ENCODE measurements at regions not wholly inside any gene's neighbourhood (a gene's known extent, or its start where the extent isn't known, plus 50 kb on each side); places are given as distances from the start of the nearest gene placed in this dataset.

DNA sequence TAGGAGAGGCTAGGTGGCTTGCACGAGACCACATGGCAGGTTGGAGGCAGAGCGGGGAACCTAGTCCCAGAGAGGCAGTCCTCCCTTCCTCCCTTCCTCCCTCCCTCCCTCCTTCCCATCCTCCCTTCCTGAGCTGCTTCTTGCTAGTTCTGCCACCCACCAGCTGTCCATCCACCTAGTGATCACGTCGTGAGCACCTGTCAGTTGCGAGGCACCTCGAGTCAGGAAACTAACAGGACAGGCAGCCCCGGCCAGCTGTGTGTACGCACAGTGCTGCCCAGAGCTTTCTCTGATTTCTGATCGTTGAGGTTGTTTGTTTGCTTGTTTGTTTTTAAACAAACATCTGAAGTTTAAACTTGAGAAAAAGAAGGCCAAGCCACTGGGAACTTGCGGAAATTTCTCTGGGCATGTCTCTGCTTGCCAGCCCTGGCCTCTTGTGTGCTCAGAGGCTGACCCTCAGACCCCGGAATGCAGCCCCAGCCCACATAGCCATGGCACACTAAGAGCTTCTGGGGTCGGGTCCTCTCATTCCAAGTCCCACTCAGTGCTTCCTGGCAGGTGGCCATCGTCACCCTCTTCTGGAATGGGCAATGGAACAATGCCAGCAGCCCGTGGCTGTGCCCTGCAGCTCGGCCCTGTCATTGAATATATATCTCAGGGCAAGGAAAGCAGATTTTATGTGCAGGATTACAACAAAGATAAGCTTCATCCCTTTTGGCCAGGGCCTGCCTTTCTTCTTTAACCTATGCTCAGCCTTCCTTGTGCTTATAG lies 174.0 kb downstream of the KATNIP start:
- TF ChIP-seq, protein P1, sequence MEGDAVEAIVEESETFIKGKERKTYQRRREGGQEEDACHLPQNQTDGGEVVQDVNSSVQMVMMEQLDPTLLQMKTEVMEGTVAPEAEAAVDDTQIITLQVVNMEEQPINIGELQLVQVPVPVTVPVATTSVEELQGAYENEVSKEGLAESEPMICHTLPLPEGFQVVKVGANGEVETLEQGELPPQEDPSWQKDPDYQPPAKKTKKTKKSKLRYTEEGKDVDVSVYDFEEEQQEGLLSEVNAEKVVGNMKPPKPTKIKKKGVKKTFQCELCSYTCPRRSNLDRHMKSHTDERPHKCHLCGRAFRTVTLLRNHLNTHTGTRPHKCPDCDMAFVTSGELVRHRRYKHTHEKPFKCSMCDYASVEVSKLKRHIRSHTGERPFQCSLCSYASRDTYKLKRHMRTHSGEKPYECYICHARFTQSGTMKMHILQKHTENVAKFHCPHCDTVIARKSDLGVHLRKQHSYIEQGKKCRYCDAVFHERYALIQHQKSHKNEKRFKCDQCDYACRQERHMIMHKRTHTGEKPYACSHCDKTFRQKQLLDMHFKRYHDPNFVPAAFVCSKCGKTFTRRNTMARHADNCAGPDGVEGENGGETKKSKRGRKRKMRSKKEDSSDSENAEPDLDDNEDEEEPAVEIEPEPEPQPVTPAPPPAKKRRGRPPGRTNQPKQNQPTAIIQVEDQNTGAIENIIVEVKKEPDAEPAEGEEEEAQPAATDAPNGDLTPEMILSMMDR (IDR thresholded peaks at IDR 0.05; ENCODE audit: control insufficient read depth, insufficient read depth, low read depth, low read length, missing control alignments): no peak
- DNase-seq (ENCODE audit: low read depth): no peak
- no peak overlapping the region for H3K4me3 ChIP-seq (ENCODE audit: control insufficient read depth, low read depth, low read length)

DNA sequence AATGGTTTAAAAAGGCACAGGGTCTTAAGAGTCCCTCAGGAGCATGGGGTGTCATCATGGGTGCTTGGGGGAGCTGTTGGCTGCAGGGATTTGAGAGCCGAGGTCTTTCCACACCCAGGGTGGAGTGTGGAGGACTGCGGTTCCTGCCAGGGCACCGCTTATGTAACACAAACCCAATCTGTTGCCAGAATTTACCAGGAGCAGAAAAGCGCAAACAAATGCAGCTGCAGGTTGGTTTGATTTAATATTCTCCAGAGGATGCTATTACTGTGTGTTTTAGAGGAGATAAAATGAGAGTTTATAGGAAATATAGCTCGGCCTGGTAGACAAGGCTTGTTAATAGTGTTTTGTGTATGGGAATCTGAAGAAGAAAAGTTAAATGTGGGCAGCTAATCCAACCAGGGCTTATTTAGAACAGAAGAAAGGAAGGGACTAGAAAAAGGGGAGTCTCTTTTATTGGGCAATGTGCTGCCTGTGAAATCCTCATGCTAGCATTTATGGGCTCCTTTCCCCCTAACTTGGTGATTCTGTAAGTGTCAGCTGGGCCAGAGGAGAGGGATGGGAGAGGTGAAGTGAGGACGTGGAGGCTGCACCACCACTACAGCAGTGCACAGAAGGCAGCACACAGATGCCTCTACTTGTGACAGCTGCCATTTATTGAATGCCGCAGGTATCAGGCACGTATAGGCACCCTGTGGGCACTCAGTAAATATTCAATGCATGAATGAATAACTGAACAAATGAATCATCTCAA lies 174.7 kb downstream of the KATNIP start:
- TF ChIP-seq, protein P1 (IDR thresholded peaks at IDR 0.05; ENCODE audit: control insufficient read depth, insufficient read depth, low read depth, low read length, missing control alignments): no peak
- DNase-seq (ENCODE audit: low read depth): no peak
- no peak overlapping the region for H3K4me3 ChIP-seq (ENCODE audit: control insufficient read depth, low read depth, low read length)

DNA sequence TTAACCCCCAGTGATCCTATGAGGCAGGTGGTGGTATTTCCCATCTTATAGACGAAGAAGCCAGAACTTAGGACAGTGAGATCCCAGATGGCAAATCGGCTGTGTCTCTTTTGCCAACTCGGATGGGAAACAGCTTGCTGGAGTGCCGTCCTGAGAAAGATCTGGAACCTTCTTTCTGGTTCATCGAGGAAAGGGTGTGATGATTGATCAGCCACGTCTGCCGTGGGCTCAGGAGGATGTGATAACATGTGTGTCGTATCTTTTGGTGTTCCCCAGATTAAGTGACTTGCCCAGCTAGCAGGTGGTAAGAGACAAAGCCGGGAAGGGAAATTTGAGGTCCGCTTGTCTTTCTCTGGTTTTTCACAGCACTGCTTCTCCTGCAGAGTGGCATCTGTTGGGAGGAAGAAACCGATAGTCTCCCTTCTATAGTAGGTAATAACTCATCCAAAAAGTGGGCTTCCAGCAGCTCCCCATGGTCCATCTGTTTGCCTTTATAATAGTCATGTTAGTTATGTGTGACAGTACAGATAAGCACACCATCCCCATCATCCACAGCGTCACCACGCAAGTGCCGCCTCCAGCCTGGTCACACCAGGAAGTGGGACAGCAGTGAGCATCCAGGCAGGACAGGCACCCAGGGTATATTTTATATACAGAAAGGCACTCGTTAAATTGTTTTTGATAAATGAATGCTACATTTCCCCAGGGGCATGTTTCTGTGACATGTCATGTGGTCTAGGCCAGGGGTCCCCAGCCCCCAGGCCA lies 175.5 kb downstream of the KATNIP start:
- TF ChIP-seq, protein P1 (IDR thresholded peaks at IDR 0.05; ENCODE audit: control insufficient read depth, insufficient read depth, low read depth, low read length, missing control alignments): no peak
- H3K4me3 ChIP-seq (ENCODE audit: control insufficient read depth, low read depth, low read length): no peak overlapping the region
- DNase-seq (ENCODE audit: low read depth): no peak

- H3K4me3 ChIP-seq (ENCODE audit: control insufficient read depth, low read depth, low read length): no peak overlapping the region
- DNase-seq (ENCODE audit: low read depth): no peak
These were observed 176.8 kb downstream of the KATNIP start for GRCh38 chr16:27726621-27727261.

GRCh38 chr16:27727941-27728340 lies 178.0 kb downstream of the KATNIP start:
- no peak for DNase-seq (ENCODE audit: low read depth)
- no peak overlapping the region for H3K4me3 ChIP-seq (ENCODE audit: control insufficient read depth, low read depth, low read length)
- TF ChIP-seq, protein P1 (IDR thresholded peaks at IDR 0.05; ENCODE audit: control insufficient read depth, insufficient read depth, low read depth, low read length, missing control alignments): no peak

More at GRCh38 chr16:27726621-27727261, 176.8 kb downstream of the KATNIP start:
- TF ChIP-seq, protein P1 (IDR thresholded peaks at IDR 0.05; ENCODE audit: control insufficient read depth, insufficient read depth, low read depth, low read length, missing control alignments): no peak

DNA sequence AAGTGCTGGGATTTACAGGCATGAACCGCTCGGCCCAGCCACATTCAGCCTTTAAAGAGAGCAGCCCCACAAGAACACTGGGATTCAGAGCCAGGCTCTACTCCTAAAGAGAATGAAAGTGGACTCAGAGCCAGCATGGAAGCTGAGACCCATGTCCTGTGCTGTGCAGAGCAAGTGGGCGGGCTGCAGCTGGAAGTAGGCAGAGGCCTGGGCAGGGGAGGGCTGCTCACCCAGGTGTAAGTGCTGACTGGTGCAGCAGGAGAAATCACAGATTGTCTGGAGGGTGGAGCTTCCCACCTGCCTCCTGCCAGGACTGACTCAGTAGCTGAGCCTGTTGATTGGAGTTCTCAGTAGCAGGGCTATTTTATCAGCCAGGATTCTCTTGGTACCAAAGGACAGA lies 178.7 kb downstream of the KATNIP start:
- DNase-seq (ENCODE audit: low read depth): no peak
- no peak overlapping the region for H3K4me3 ChIP-seq (ENCODE audit: control insufficient read depth, low read depth, low read length)
- TF ChIP-seq, protein P1 (IDR thresholded peaks at IDR 0.05; ENCODE audit: control insufficient read depth, insufficient read depth, low read depth, low read length, missing control alignments): no peak

All from AG09309 (cell line).